Neural cell (in vitro differentiated cells): ENCODE measurements at regions not wholly inside any gene's neighbourhood (a gene's known extent, or its start where the extent isn't known, plus 50 kb on each side); places are given as distances from the start of the nearest gene placed in this dataset.

Experiments used
- H2AFZ ChIP-seq: fragments of 200-600, 300-800 bp; sonication (generic), shearing (Covaris generic); 2 replicates; pipeline ENCODE4 v1.6.0; 2014; ENCODE audit warnings: low read depth, mild to moderate bottlenecking, antibody characterized with exemption, low read length, moderate library complexity
- H3F3A ChIP-seq: fragments of 200-600 bp; shearing (Covaris generic); 2 replicates; pipeline ENCODE4 v1.6.1; 2016; ENCODE audit warnings: mild to moderate bottlenecking, moderate library complexity, mixed read lengths, antibody characterized with exemption, low read length; ENCODE audit not compliant: insufficient read depth, poor library complexity, severe bottlenecking
- H3K27ac ChIP-seq: fragments of 200-600, 300-800 bp; sonication (generic), shearing (Covaris generic); 2 replicates; pipeline ENCODE4 v1.5.1; 2014; ENCODE audit warnings: mild to moderate bottlenecking, low read length, moderate library complexity
- H3K27me3 ChIP-seq: fragments of 300-800, 200-600 bp; sonication (generic), shearing (Covaris generic); 2 replicates; pipeline ENCODE4 v1.6.0; 2014; ENCODE audit warnings: mild to moderate bottlenecking, low read depth, low read length, moderate library complexity; ENCODE audit not compliant: insufficient read depth
- H3K36me3 ChIP-seq: fragments of 300-800, 200-600 bp; sonication (generic), shearing (Covaris generic); 2 replicates; pipeline ENCODE4 v1.5.1; 2014; ENCODE audit warnings: mild to moderate bottlenecking, antibody characterized with exemption, low read length, moderate library complexity; ENCODE audit not compliant: insufficient read depth
- H3K4me2 ChIP-seq: fragments of 300-800, 200-600 bp; sonication (generic), shearing (Covaris generic); 2 replicates; pipeline ENCODE4 v1.6.0; 2014; ENCODE audit warnings: mild to moderate bottlenecking, low read length
- H3K4me3 ChIP-seq: fragments of 300-800, 200-600 bp; sonication (generic), shearing (Covaris generic); 2 replicates; pipeline ENCODE4 v1.5.1; 2014; ENCODE audit warnings: mild to moderate bottlenecking, low read length, moderate library complexity
- H3K79me2 ChIP-seq: fragments of 200-600 bp; shearing (Covaris generic); replicated peaks from 2 replicates; pipeline ENCODE4 v1.6.0; 2014; ENCODE audit warnings: mild to moderate bottlenecking, low read length, moderate library complexity; ENCODE audit not compliant: insufficient read depth
- H3K9ac ChIP-seq: fragments of 300-800, 200-600 bp; sonication (generic), shearing (Covaris generic); 2 replicates; pipeline ENCODE4 v1.6.1; 2016; ENCODE audit warnings: mild to moderate bottlenecking, low read length, mixed read lengths
- H3K9me2 ChIP-seq: fragments of 200-600 bp; shearing (Covaris generic); 2 replicates; pipeline ENCODE4 v1.6.1; 2016; ENCODE audit warnings: mild to moderate bottlenecking, low read length, mixed read lengths; ENCODE audit not compliant: insufficient read depth
- H3K9me3 ChIP-seq: fragments of 200-600, 300-800 bp; sonication (generic), shearing (Covaris generic); 2 replicates; pipeline ENCODE4 v1.6.1; 2016; ENCODE audit warnings: mild to moderate bottlenecking, mixed run types, low read length, moderate library complexity, mixed read lengths
- H4K20me1 ChIP-seq: fragments of 200-600 bp; shearing (Covaris generic); 2 replicates; pipeline ENCODE4 v1.6.1; 2016; ENCODE audit warnings: mild to moderate bottlenecking, mixed run types; ENCODE audit not compliant: insufficient read depth
- EP300 ChIP-seq: fragments of 450-650 bp; conservative IDR thresholded peaks from 2 replicates; pipeline ENCODE4 v1.6.1; 2014; ENCODE audit warnings: antibody characterized with exemption, mild to moderate bottlenecking, moderate library complexity; ENCODE audit not compliant: poor library complexity, severe bottlenecking
- EZH2 ChIP-seq: fragments of 200-600, 300-800 bp; shearing (Covaris generic), sonication (generic); IDR thresholded peaks from 2 replicates; pipeline ENCODE4 v1.6.1; 2014; ENCODE audit warnings: antibody characterized with exemption, low read length, borderline replicate concordance, mild to moderate bottlenecking; ENCODE audit not compliant: insufficient read depth, poor library complexity, severe bottlenecking
- MXI1 ChIP-seq: fragments of 450-650 bp; conservative IDR thresholded peaks from 2 replicates; pipeline ENCODE4 v1.6.1; 2014; ENCODE audit warnings: antibody characterized with exemption, mild to moderate bottlenecking; ENCODE audit not compliant: poor library complexity, severe bottlenecking
- POLR2AphosphoS5 ChIP-seq: IDR thresholded peaks from 2 replicates; pipeline ENCODE4 v1.6.1; 2012
- RAD21 ChIP-seq: fragments of 450-650 bp; conservative IDR thresholded peaks from 2 replicates; pipeline ENCODE4 v1.6.1; 2014; ENCODE audit warnings: antibody characterized with exemption, mild to moderate bottlenecking, moderate library complexity
- SMC3 ChIP-seq: fragments of 450-650 bp; conservative IDR thresholded peaks from 2 replicates; pipeline ENCODE4 v1.6.1; 2014; ENCODE audit warnings: antibody characterized with exemption, mild to moderate bottlenecking, moderate library complexity; ENCODE audit not compliant: poor library complexity
- TAF1 ChIP-seq: IDR thresholded peaks from 2 replicates; pipeline ENCODE4 v1.6.1; 2012; ENCODE audit warnings: low read depth
- TF ChIP-seq, protein P1 (sequence below): IDR thresholded peaks from 2 replicates; pipeline ENCODE4 v1.6.1; 2012; ENCODE audit warnings: borderline replicate concordance
- TF ChIP-seq, protein P2 (sequence below): fragments of 450-650 bp; IDR thresholded peaks from 2 replicates; pipeline ENCODE4 v1.5.1; 2014; ENCODE audit warnings: antibody characterized with exemption, mild to moderate bottlenecking, moderate library complexity; ENCODE audit not compliant: poor library complexity, severe bottlenecking

DNA sequence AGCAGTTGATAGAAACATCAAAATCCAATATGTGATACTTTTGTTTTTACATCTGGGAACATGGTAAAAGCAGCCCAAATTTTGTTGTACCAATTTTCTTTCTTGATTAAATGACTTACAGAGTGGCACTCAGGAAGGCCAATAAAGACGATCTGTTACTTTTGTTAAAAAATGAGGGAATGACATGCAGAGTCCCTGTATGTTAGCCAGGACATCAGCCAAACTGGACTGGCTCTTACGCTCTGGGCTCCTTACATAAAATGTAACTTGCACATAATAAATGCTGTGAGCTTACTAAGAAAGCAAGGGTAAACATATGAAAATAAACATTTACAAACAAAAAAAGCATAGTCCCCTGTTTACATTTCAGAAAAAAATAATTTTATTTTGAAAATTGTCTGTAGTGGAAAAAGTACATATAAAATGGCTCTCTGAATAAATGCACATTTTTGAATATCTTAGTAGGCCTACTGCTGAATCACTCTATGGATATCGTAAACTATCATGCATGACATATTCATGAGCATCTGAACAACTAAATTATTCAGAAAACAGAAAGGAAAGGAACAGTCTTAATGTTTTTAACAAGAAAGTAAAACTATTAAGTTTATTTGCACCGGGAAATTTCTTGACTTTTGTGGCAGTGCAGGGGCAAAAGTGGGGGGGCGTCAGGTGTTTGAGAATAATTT, 534.5 kb downstream of the KCTD12 start:
- Histone ChIP-seq H3K4me2 (no peak overlapping the region), H3F3A (no peaks in the 10 kb centered on the region), H4K20me1 (no peaks in the 10 kb centered on the region), H3K9me2 (no peaks in the 10 kb centered on the region), H2AFZ (no peak overlapping the region), H3K9ac (no peak overlapping the region), H3K9me3 (no peaks in the 10 kb centered on the region), H3K27me3 (no peaks in the 10 kb centered on the region), H3K4me3 (no peak overlapping the region), H3K27ac (no peak overlapping the region), H3K36me3 (no peaks in the 10 kb centered on the region), H3K79me2 (no peaks in the 10 kb centered on the region)
- TF ChIP-seq RAD21, result no peak
- TF ChIP-seq, protein P1, sequence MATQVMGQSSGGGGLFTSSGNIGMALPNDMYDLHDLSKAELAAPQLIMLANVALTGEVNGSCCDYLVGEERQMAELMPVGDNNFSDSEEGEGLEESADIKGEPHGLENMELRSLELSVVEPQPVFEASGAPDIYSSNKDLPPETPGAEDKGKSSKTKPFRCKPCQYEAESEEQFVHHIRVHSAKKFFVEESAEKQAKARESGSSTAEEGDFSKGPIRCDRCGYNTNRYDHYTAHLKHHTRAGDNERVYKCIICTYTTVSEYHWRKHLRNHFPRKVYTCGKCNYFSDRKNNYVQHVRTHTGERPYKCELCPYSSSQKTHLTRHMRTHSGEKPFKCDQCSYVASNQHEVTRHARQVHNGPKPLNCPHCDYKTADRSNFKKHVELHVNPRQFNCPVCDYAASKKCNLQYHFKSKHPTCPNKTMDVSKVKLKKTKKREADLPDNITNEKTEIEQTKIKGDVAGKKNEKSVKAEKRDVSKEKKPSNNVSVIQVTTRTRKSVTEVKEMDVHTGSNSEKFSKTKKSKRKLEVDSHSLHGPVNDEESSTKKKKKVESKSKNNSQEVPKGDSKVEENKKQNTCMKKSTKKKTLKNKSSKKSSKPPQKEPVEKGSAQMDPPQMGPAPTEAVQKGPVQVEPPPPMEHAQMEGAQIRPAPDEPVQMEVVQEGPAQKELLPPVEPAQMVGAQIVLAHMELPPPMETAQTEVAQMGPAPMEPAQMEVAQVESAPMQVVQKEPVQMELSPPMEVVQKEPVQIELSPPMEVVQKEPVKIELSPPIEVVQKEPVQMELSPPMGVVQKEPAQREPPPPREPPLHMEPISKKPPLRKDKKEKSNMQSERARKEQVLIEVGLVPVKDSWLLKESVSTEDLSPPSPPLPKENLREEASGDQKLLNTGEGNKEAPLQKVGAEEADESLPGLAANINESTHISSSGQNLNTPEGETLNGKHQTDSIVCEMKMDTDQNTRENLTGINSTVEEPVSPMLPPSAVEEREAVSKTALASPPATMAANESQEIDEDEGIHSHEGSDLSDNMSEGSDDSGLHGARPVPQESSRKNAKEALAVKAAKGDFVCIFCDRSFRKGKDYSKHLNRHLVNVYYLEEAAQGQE, result no peak
- TF ChIP-seq EP300, result no peak
- TF ChIP-seq TAF1, result no peak
- TF ChIP-seq POLR2AphosphoS5, result no peak
- no peak for TF ChIP-seq EZH2
- no peak for TF ChIP-seq MXI1
- TF ChIP-seq, protein P2, sequence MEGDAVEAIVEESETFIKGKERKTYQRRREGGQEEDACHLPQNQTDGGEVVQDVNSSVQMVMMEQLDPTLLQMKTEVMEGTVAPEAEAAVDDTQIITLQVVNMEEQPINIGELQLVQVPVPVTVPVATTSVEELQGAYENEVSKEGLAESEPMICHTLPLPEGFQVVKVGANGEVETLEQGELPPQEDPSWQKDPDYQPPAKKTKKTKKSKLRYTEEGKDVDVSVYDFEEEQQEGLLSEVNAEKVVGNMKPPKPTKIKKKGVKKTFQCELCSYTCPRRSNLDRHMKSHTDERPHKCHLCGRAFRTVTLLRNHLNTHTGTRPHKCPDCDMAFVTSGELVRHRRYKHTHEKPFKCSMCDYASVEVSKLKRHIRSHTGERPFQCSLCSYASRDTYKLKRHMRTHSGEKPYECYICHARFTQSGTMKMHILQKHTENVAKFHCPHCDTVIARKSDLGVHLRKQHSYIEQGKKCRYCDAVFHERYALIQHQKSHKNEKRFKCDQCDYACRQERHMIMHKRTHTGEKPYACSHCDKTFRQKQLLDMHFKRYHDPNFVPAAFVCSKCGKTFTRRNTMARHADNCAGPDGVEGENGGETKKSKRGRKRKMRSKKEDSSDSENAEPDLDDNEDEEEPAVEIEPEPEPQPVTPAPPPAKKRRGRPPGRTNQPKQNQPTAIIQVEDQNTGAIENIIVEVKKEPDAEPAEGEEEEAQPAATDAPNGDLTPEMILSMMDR, result no peak
- no peak for TF ChIP-seq SMC3

DNA sequence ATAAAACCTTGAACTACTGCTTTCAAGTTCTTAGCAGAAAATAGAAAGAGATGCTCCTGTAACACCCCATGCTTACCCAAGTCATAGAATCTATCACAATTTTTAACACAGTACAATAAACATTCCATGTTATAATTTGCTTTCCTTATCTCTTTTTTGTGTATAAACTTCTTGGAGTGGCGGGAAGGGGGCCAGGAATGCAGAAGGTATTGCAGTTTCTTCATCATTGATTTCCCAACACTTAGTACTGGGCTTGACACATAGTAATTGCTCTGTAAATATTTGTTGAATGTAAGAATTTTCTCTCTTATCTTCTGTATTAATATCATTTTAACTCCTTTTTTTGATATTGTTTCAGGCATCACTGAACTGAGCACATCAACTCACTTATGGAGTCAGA, 535.8 kb downstream of the KCTD12 start:
- Histone ChIP-seq H3K36me3 (no peaks in the 10 kb centered on the region), H3K4me2 (no peak overlapping the region), H3K79me2 (no peaks in the 10 kb centered on the region), H3K9me3 (no peaks in the 10 kb centered on the region), H3K27me3 (no peaks in the 10 kb centered on the region), H3K9me2 (no peaks in the 10 kb centered on the region), H3F3A (no peaks in the 10 kb centered on the region), H3K4me3 (no peak overlapping the region), H4K20me1 (no peaks in the 10 kb centered on the region), H2AFZ (no peak overlapping the region), H3K27ac (no peak overlapping the region), H3K9ac (no peak overlapping the region)
- TF ChIP-seq SMC3 (no peak), RAD21 (no peak)
